ENCODE measurements at regions not wholly inside any gene's neighbourhood (a gene's known extent, or its start where the extent isn't known, plus 50 kb on each side); places are given as distances from the start of the nearest gene placed in this dataset.

DNA sequence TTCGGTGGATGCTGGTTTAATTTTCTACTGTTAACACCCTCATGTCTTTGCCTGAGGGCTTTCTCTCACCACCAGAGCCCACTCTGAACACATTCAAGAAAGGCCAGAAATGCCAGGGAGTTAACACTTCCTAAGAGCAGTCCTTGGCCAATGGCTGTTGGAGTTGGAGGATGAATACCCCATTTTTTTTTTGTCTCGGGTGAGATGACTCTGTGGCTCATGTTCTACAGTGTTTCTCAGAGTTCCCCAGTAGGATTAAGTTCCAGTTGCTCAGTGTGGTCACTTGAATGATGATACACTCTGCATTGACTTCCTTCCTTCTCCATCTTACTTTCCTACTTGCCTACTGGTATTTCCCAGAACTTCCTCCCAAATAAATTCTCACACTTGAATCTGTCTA lies 65.8 kb downstream of the FOS start:
- H3K4me1 ChIP-seq = peaks cover 25 to 31% (median 30%) of the 10 kb centered on the region in 4 donors
- H3K27me3 ChIP-seq = no peaks in the 10 kb centered on the region
- no peaks in the 10 kb centered on the region for H3K36me3 ChIP-seq
- 66% methylated on average over 2 of the region's 2 CpGs for WGBS
- no peaks in the 10 kb centered on the region for H3K9me3 ChIP-seq
- TF ChIP-seq POLR2AphosphoS5 (IDR thresholded peaks at IDR 0.05) (no peak), POLR2A (IDR thresholded peaks at IDR 0.05; ENCODE audit: low read depth) (no peak), EP300 (IDR thresholded peaks at IDR 0.05) (no peak)
- TF ChIP-seq, protein P1, sequence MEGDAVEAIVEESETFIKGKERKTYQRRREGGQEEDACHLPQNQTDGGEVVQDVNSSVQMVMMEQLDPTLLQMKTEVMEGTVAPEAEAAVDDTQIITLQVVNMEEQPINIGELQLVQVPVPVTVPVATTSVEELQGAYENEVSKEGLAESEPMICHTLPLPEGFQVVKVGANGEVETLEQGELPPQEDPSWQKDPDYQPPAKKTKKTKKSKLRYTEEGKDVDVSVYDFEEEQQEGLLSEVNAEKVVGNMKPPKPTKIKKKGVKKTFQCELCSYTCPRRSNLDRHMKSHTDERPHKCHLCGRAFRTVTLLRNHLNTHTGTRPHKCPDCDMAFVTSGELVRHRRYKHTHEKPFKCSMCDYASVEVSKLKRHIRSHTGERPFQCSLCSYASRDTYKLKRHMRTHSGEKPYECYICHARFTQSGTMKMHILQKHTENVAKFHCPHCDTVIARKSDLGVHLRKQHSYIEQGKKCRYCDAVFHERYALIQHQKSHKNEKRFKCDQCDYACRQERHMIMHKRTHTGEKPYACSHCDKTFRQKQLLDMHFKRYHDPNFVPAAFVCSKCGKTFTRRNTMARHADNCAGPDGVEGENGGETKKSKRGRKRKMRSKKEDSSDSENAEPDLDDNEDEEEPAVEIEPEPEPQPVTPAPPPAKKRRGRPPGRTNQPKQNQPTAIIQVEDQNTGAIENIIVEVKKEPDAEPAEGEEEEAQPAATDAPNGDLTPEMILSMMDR (IDR thresholded peaks at IDR 0.05) = no peak
- no peak for DNase-seq (ENCODE audit: extremely low spot score)
- intact Hi-C loops (cut with DNase I) = no loop called here
- H3K27ac ChIP-seq (replicated peaks in 1 of 4) = no peak overlapping the region
- H3K4me3 ChIP-seq = no peak overlapping the region

DNA sequence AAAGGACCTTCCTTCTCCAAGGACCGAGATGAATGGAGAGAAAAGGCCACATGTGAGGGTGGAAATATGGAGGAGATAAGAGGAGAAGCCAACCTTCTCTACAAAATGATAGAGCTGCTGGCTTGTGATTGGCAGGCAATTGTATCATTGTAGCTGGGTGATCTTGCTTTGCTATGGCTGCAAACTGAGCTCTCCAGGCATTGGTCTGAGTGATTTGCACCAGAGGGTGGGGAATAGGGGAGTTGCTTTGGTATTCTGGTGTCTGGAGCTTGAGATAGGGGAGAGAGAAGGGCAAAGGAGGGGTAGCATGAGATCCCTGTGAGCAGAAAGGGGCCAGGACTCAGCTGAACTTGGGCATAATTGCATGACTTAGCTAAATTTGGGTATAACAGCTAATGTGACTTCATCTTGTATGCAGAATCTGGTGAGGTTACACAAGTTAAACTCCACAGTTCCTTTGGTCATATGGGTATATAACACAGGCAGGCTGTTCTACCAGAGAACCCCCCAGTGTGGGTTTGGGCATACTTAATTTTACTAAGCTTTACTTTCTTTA lies 72.0 kb downstream of the FOS start:
- intact Hi-C loops (cut with DNase I) = no loop called here

DNA sequence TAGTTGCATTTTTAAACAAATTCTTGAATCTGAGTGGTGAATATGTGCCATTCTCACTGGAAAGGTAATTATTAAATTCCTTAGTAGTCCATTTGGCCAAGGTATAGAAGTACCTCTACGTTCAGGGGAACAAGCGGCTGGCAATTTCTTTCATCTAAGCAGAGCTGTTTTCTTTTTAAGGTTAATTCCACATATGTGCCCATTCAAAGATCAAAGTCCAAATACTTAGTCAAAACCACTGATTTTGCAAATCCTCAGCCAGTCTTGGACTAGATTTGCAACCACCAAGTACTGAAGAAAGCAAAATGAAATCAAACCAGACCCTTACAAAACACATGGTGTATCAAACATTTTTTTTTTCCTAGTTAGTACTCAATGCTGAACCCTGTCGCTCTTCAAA lies 68.7 kb upstream of the JDP2 start:
- intact Hi-C loops (cut with DNase I) = no loop called here
- no peaks in the 10 kb centered on the region for H3K9me3 ChIP-seq
- no peaks in the 10 kb centered on the region for H3K27me3 ChIP-seq
- 91% methylated on average over 3 of the region's 3 CpGs for WGBS
- no peaks in the 10 kb centered on the region for H3K36me3 ChIP-seq
- no peak overlapping the region for H3K4me3 ChIP-seq
- peaks cover 6 to 25% (median 20%) of the 10 kb centered on the region in 4 donors for H3K4me1 ChIP-seq
- no peak overlapping the region for H3K27ac ChIP-seq (replicated peaks in 1 of 4)
- no peak for DNase-seq (ENCODE audit: extremely low spot score)
- no peak for TF ChIP-seq POLR2AphosphoS5 (IDR thresholded peaks at IDR 0.05)
- TF ChIP-seq POLR2A (IDR thresholded peaks at IDR 0.05; ENCODE audit: low read depth) = no peak
- TF ChIP-seq EP300 (IDR thresholded peaks at IDR 0.05) = no peak
- TF ChIP-seq, protein P1 (IDR thresholded peaks at IDR 0.05) = no peak

More for the DNA sequence above, 72.0 kb downstream of the FOS start:
- TF ChIP-seq POLR2AphosphoS5 (IDR thresholded peaks at IDR 0.05) (no peak), EP300 (IDR thresholded peaks at IDR 0.05) (no peak), POLR2A (IDR thresholded peaks at IDR 0.05; ENCODE audit: low read depth) (no peak)
- TF ChIP-seq, protein P1 (IDR thresholded peaks at IDR 0.05) = no peak
- Histone ChIP-seq H3K36me3 (no peaks in the 10 kb centered on the region), H3K9me3 (no peaks in the 10 kb centered on the region), H3K27me3 (no peaks in the 10 kb centered on the region), H3K4me3 (no peak overlapping the region), H3K27ac (replicated peaks in 1 of 4) (no peak overlapping the region), H3K4me1 (peaks cover 0 to 11% (median 3%) of the 10 kb centered on the region in 4 donors)
- 100% methylated on average over 1 of the region's 1 CpG for WGBS
- no peak for DNase-seq (ENCODE audit: extremely low spot score)

DNA sequence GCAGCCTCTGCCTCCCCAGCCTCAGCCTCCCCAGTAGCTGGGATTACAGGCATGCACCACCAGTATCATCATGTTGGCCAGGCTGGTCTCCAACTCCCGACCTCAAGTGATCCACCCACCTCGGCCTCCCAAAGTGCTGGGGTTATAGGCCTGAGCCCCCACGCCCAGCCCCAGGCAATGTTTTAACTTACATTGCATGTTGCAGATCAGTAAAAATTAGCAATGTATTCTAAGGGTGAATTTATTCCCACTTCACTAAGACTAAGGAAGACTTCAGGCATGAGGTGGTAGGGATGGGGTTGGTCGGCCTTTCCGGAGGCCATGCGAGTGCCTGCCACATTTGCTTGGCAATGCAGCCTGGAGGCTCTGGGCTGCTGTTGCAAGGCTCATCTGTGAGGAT lies 66.8 kb upstream of the JDP2 start:
- Histone ChIP-seq H3K9me3 (no peaks in the 10 kb centered on the region), H3K27me3 (no peaks in the 10 kb centered on the region), H3K4me1 (peaks cover 6 to 27% (median 22%) of the 10 kb centered on the region in 4 donors), H3K27ac (replicated peaks in 1 of 4) (no peak overlapping the region), H3K4me3 (no peak overlapping the region), H3K36me3 (no peaks in the 10 kb centered on the region)
- no peak for TF ChIP-seq POLR2AphosphoS5 (IDR thresholded peaks at IDR 0.05)
- TF ChIP-seq, protein P1 (IDR thresholded peaks at IDR 0.05) = no peak
- no peak for TF ChIP-seq POLR2A (IDR thresholded peaks at IDR 0.05; ENCODE audit: low read depth)
- TF ChIP-seq EP300 (IDR thresholded peaks at IDR 0.05) = no peak
- no peak for DNase-seq (ENCODE audit: extremely low spot score)
- intact Hi-C loops (cut with DNase I) = no loop called here
- WGBS = 81% methylated on average over 6 of the region's 6 CpGs

Data from esophagus muscularis mucosa (tissue), 4 donors.